ENCODE measurements at regions not wholly inside any gene's neighbourhood (a gene's known extent, or its start where the extent isn't known, plus 50 kb on each side); places are given as distances from the start of the nearest gene placed in this dataset.

GRCh38 chr2:224210286-224211180 is 171.4 kb upstream of the SERPINE2 start:
- DNase-seq, result no peak

- no peak for DNase-seq
Observed at GRCh38 chr2:224209555-224210285, 170.6 kb upstream of the SERPINE2 start.

DNA sequence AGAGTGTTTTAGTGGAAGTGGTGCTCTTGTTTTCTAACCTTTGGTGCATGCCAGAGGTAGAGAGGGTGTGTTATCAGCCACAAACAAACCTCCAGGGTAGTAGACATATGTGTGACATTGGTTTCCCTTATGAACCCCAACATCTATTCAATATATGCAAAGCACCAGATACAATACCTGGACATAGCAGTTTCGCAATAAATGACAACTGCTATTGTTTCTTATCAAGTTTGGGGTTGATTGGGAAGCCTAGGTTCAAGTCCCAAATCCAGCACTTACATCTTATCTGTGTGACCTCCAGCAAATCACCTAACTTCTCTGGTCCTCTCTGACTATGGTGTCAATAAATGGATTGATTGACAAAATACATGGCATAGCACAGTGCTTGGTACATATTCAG is 169.4 kb upstream of the SERPINE2 start:
- DNase-seq, result no peak

- no peak for DNase-seq
Observed at GRCh38 chr2:224208007-224208406, 168.9 kb upstream of the SERPINE2 start.

DNA sequence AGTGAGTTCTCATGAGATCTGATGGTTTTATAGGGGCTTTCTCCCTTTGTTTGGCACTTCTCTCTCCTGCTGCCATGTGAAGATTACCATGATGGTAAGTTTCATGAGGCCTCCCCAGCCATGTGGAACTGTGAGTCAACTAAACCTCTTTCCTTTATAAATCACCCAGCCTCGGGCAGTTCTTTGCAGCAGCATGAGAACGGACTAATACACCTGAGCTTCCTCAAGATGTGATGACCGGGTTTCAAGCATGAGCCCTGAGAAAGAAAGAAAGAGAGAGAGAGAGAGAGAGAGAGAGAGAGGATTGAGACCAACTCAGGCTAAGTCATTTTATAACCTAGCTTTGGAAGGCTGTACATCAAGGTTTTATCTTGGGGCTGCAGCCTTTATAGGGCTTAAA is 167.7 kb upstream of the SERPINE2 start:
- DNase-seq, result no peak

GRCh38 chr2:224202281-224202865 is 163.3 kb upstream of the SERPINE2 start:
- no peak for DNase-seq

DNA sequence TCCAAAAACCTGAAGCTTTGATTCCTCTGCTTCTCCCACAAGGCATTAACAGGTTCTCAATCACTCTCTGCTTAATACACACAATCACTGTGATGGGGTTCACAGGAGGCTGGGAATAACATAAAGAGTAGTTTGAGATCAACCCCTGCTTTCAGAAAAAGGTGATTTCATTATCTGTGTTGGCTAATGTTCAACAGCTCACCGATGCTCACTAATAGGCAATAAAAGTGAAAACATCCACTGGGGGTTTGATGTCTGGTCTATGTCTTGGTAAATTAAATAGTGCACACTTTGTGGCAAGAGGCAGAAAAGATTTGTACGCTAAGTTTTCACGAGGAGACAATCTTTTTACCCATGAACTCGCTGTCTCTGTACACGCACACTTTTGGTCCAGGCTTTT is 159.3 kb upstream of the SERPINE2 start:
- DNase-seq, result no peak

- DNase-seq, result no peak
Observed at GRCh38 chr2:224196810-224197209, 157.7 kb upstream of the SERPINE2 start.

DNA sequence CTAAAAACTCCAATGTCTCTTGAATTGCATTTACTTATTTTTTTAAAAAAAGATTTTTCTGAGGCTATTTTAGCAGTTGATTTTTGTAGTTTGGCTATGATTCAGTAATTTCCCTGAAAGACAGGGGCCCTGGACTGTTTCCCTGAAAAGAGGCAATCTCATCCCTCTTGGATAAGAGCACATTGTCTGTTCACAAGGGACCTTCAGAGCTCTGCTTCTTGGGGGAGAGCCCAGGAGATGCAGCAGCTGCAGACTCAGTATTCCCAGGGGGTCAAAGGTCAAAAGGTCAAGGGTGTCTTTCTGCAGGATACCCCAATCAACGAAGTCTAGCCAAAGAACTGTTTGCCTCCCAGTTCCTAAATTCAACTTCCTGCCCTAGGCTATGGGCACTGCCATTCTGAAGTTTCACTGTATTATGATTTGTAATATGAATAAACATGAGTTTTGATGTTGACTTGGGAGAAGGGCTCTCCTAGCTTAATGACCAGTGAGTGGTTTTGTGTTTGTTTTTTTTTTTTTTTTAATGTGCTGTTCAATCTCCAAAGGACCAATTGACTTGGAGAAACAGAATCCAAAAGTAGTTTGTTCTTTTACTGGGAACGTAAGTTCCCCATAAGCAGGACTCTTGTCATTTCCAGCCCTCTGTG is 157.0 kb upstream of the SERPINE2 start:
- peak in 12 of 14 donors; percentile 11 to 48 (median 34) for DNase-seq

GRCh38 chr2:224194161-224194560 is 155.1 kb upstream of the SERPINE2 start:
- no peak for DNase-seq

- no peak for DNase-seq
Observed at GRCh38 chr2:224191465-224191864, 152.4 kb upstream of the SERPINE2 start.

DNA sequence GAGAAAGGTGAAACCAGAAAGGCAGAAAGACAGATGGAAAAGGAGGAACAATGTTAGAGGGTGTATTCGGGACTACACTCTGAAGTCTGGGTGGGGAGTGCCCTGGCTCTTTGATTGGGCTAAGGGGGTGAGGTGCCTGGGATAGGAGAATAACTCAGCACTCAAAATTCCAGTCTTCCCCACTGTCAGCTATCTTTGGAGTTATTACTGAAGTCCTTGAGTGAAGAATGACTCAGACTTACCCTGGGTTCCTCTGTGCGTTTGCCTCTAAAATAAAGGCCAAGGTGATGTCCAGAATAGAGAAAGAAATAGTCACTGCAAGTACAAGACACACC is 151.8 kb upstream of the SERPINE2 start:
- DNase-seq, result no peak

GRCh38 chr2:224190234-224190935 is 151.3 kb upstream of the SERPINE2 start:
- no peak for DNase-seq

DNA sequence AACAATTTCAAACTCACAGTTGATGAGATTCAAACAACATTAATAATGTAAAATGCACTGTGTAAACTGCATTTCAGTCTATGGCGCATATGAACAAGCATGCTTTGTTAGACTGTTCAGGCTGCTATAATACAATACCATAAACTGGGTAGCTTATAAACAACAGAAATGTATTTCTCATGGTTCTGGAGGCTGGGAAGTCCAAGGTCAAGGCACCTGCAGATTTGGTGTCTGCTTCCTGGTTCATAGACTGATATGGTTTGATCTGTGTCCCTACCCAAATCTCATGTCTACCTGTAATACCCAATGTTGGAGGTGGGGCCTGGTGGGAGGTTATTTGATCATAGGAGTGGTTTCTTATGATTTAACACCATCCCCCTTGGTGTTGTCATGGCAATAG is 148.1 kb upstream of the SERPINE2 start:
- DNase-seq, result no peak

DNA sequence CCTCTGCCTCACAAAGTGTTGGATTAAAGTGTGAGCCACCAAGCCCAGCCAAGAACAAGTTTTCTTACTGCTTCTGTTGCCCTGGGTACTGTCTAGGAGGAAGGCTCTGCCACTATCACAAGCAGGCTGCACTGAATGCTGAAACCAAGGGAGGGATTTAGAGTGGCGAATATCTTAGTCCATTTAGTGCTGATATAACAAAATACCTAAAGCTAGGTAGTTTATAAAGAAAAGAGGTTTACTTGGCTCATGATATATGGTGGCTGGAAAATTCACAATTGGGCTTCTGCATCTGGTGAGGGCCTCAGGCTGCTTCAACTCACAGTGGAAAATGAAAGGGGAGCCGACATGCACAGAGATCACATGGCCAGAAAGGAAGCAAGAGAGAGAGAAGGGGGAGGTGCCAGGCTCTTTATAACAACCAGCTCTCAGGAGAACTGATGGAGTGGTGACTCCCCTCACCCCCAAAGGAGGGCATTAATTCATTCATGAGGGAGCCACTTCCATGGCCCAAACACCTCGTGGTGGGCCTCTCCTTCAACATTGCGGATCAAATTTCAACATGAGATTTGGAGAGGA is 146.0 kb upstream of the SERPINE2 start:
- no peak for DNase-seq

GRCh38 chr2:224183086-224183485 is 144.0 kb upstream of the SERPINE2 start:
- DNase-seq, result no peak

GRCh38 chr2:224182498-224182897 is 143.4 kb upstream of the SERPINE2 start:
- DNase-seq, result no peak

GRCh38 chr2:224181534-224182155 is 142.6 kb upstream of the SERPINE2 start:
- no peak for DNase-seq

DNA sequence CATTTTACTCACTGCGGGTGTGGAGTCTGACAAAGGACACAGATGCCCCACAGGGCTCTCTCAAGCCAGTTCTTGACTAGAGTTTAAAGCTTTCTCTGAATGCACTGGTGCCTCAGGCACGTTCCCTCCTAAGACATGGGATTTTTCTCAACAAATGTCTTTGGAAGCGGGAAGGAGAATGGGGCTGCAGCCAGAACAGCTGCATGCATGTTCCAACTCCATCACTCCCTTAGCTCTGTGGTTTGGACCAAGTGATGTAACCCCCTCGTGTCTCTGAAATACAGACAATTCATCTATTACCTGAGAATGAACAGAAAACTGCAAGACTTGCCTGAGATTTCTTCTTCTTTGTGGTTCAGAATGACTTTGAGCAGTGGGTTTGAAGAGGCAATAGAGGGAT is 141.7 kb upstream of the SERPINE2 start:
- DNase-seq, result no peak

DNA sequence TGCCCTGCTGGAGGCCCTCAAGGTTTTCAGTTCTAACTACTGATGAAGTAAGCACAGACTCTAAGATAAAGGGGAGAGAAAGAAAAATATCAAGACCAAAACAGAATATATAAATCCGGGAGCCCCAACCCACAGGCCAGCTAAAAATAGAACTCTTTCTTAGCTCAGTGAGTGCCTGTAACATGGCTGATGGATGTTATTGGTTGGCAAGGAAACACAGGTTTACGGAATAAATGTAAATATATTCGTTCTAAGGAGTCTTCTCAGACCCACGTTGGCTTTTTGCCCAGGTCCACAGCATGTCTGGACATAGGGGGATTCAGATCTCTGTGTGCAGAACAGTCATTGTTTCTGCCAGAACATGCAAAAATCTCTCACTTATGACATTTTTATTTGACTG is 139.0 kb upstream of the SERPINE2 start:
- no peak for DNase-seq

- DNase-seq, result no peak
Observed at GRCh38 chr2:224175538-224175937, 136.5 kb upstream of the SERPINE2 start.

DNA sequence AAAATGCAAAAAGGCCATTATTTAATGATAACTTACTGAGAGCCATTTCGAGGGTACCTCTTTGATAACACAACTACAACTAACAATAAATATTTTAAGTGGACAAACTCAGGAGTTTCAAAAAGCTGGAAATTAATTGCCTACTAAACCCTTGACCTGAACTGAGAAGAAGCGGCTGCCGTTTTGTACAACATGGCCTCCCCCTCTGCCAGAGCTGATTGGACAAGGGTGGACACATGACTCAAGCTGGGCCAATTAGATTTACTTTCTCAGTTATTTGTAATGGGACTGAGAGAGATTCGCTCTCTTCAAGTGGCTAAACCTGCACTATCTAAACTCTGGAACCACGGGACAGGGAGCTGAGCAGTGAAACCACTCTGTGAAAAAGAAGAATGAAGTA is 135.9 kb upstream of the SERPINE2 start:
- DNase-seq, result no peak
